Kidney (tissue), 13 donors: ENCODE measurements at regions not wholly inside any gene's neighbourhood (a gene's known extent, or its start where the extent isn't known, plus 50 kb on each side); places are given as distances from the start of the nearest gene placed in this dataset.

Experiments
- DNase-seq, 5 donors: peaks; one replicate each; pipeline ENCODE4 v3.0.0-alpha.2; 2013 to 2020
- FAIRE-seq: peaks from 2 replicates; lab custom pipeline; 2012; peaks lifted over from hg19 to GRCh38; lab: Jason Lieb, UNC
- H3K27ac ChIP-seq, 2 donors: one replicate each; pipeline ENCODE4 v1.7.0; 2013; ENCODE audit warnings: low read depth in 2 of 2, low read length in 2 of 2, inconsistent platforms in 1 of 2
- H3K27me3 ChIP-seq: one replicate; pipeline ENCODE4 v1.7.1; 2013; ENCODE audit warnings: low read length, inconsistent platforms; ENCODE audit not compliant: control insufficient read depth, insufficient read depth
- H3K36me3 ChIP-seq, 3 donors: one replicate each; pipeline versions ENCODE4 v1.7.0 to v1.7.1; 2013; ENCODE audit warnings: low read length in 3 of 3, control low read depth in 1 of 3, inconsistent platforms in 1 of 3; ENCODE audit not compliant: insufficient read depth in 3 of 3, control insufficient read depth in 2 of 3
- H3K4me1 ChIP-seq, 3 donors: one replicate each; pipeline versions ENCODE4 v1.7.0 to v1.7.1; 2013; ENCODE audit warnings: low read length in 3 of 3, inconsistent platforms in 1 of 3, low read depth in 1 of 3; ENCODE audit not compliant: control insufficient read depth in 2 of 3, insufficient read depth in 2 of 3
- H3K4me3 ChIP-seq, 3 donors: one replicate each; pipeline versions ENCODE4 v1.7.0 to v1.8.1; 2013; ENCODE audit warnings: low read length in 3 of 3, control low read depth in 1 of 3, inconsistent platforms in 1 of 3
- H3K9ac ChIP-seq, 3 donors: one replicate each; pipeline versions ENCODE4 v1.7.0 to v1.7.1; 2013; ENCODE audit warnings: low read length in 3 of 3, control low read depth in 1 of 3, inconsistent platforms in 1 of 3
- H3K9me3 ChIP-seq, 3 donors: one replicate each; pipeline versions ENCODE4 v1.7.0 to v1.7.1; 2013; ENCODE audit warnings: low read length in 3 of 3, control low read depth in 1 of 3, inconsistent platforms in 1 of 3; ENCODE audit not compliant: control insufficient read depth in 2 of 3, insufficient read depth in 1 of 3
- intact Hi-C: fragments of 100-400 bp; cut with DNase I; formaldehyde crosslinking; loops from one replicate; pipeline ENCODE4 v1.11.1; 2022
- TF ChIP-seq, protein P1 (sequence below): IDR thresholded peaks from 3 replicates; pipeline ENCODE4 v1.5.1; 2012; ENCODE audit warnings: mild to moderate bottlenecking, moderate library complexity, borderline replicate concordance; ENCODE audit not compliant: insufficient read depth; ENCODE audit errors: extremely low read depth
- donor health status: control.
- donor health status: control.
- donor health status: control.
- donor health status: control.
- donor health status: control.
- donor health status: DM: yes; HTN: yes; CAD: no.
- donor health status: Normal renal cell carcinoma (clear cell type).

DNA sequence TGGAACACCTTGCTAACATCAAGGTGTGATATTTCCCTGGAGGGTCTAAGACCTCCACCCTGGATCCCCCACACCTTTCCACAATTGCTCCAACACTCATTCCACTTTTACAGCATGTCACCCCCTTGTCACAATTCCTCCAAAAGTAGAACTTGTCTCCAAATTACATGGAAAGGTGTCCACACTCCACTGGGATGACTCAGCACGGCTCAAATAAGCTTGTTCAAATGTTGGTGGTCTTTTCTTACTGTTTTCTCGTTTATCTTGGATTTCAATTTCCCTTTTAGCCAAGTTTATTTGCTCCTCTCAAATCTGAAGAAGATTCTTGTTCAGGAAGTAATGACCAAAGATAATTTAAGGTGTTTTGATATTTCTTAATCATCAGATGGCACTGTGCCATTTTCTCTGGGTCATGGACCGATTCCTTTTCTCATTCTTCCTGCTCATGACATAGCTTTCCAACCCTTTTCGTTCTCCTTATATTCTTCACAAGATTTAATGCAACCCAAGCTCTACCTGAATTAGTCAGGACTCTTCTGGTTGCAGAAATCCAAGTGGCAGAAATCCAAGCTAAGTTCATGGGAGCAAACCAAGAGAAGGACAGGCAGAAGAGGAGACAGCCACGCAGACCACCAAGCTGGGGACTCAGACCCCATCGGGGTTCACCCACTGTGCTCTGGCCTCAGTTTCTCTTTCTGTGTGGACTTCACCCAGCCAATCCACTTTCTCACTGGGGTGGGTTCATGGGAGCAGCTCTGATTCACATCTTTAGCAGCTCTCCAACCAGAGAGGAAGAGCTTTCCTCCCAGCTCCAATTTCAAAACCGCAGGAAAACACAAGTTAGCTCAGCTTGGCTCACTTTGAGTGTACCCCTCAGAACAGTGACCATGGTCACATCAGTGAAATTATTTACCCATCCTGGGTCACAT, 110.5 kb upstream of the CDYL start:
- intact Hi-C loops, result no loop called here
- FAIRE-seq, result no peak
- TF ChIP-seq, protein P1, sequence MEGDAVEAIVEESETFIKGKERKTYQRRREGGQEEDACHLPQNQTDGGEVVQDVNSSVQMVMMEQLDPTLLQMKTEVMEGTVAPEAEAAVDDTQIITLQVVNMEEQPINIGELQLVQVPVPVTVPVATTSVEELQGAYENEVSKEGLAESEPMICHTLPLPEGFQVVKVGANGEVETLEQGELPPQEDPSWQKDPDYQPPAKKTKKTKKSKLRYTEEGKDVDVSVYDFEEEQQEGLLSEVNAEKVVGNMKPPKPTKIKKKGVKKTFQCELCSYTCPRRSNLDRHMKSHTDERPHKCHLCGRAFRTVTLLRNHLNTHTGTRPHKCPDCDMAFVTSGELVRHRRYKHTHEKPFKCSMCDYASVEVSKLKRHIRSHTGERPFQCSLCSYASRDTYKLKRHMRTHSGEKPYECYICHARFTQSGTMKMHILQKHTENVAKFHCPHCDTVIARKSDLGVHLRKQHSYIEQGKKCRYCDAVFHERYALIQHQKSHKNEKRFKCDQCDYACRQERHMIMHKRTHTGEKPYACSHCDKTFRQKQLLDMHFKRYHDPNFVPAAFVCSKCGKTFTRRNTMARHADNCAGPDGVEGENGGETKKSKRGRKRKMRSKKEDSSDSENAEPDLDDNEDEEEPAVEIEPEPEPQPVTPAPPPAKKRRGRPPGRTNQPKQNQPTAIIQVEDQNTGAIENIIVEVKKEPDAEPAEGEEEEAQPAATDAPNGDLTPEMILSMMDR, result no peak

DNA sequence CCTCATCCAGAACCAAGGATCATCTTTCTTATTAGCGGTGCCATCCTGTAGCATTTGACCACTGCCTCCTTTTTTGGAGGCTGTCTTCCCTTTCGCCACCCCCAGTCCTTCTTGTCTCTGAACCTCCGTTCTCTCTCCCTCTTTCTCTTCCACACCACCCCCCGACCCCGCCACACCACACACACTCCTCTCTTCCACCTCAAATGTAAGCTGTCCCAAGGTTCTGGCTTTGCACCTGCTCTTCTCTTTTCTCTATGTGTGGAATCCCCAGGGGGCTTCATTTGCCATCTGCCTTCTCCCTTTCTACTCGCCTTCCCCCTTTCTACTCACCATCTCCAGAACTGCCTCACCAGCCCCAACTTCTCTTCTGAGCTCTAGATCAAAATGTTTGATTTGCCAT, 111.3 kb upstream of the CDYL start:
- H3K4me3 ChIP-seq, result no peak overlapping the region
- TF ChIP-seq, protein P1, result no peak
- H3K27ac ChIP-seq, result no peak overlapping the region
- H3K36me3 ChIP-seq, result no peaks in the 10 kb centered on the region
- no peak overlapping the region for H3K9ac ChIP-seq
- H3K9me3 ChIP-seq, result no peaks in the 10 kb centered on the region
- no peak for FAIRE-seq
- DNase-seq, result no peak
- no peaks in the 10 kb centered on the region for H3K27me3 ChIP-seq
- H3K4me1 ChIP-seq, result no peaks in the 10 kb centered on the region
- intact Hi-C loops, result no loop called here

More for the DNA sequence above, 110.5 kb upstream of the CDYL start:
- H3K27ac ChIP-seq, result no peak overlapping the region
- H3K4me3 ChIP-seq, result no peak overlapping the region
- DNase-seq, result no peak
- H3K36me3 ChIP-seq, result no peaks in the 10 kb centered on the region
- H3K9ac ChIP-seq, result no peak overlapping the region
- no peaks in the 10 kb centered on the region for H3K27me3 ChIP-seq
- no peaks in the 10 kb centered on the region for H3K9me3 ChIP-seq
- no peaks in the 10 kb centered on the region for H3K4me1 ChIP-seq

DNA sequence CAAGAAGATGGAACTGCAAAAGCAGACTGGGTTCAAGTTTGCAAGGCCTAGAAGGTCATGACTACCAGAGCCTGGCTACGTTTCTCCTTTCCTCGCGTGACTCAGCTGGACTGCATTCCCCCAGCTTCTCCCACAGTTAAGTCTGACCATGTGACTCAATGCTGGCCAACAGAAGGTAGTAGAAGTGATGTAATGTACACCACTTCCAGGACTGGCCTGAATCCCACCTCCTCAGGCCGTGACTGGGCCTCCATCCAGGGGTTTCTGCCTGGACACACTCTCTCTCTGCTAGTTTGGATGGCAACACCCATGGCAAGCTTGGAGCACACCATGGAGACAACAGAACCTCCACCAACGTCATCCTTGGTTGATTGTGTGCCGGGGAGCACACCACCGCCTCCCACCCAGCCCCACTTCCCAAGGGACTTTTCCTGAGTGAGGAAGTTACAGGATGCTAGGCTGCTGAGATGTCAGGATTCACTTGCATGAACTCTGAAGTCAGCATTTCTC, 112.0 kb upstream of the CDYL start:
- no peaks in the 10 kb centered on the region for H3K36me3 ChIP-seq
- H3K9me3 ChIP-seq, result no peaks in the 10 kb centered on the region
- H3K27me3 ChIP-seq, result no peaks in the 10 kb centered on the region
- intact Hi-C loops, result no loop called here
- H3K4me1 ChIP-seq, result no peaks in the 10 kb centered on the region
- FAIRE-seq (no peak), DNase-seq (no peak)
- H3K4me3 ChIP-seq, result no peak overlapping the region
- H3K27ac ChIP-seq, result no peak overlapping the region
- TF ChIP-seq, protein P1, result no peak
- no peak overlapping the region for H3K9ac ChIP-seq
